Iris pigment epithelial cell (primary cell): ENCODE measurements at regions not wholly inside any gene's neighbourhood (a gene's known extent, or its start where the extent isn't known, plus 50 kb on each side); places are given as distances from the start of the nearest gene placed in this dataset.

ENCODE experiments used
- DNase-seq: peaks from one replicate; pipeline ENCODE4 v3.0.0-alpha.2; 2011; ENCODE audit warnings: low read depth

DNA sequence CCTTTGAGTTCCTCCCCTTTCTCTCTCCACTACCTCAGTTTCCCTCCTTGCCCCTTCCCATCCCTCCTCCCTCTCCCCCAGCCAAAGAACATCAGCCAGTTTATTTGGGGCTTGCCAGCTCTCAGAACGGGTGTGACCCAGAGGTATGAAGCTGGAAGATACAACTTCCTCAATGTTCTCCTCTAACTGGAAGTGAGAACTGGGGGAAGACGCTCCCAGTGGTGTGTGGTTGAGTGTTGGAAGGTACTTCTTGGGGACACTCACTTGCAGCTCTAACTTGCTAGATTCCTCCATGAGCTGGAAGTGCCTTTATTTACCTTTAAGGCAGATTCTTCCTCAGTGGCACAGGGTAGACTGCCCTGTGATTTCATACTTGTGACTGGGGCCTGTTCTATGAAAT lies 110.5 kb upstream of the HABP2 start:
- DNase-seq, result no peak

DNA sequence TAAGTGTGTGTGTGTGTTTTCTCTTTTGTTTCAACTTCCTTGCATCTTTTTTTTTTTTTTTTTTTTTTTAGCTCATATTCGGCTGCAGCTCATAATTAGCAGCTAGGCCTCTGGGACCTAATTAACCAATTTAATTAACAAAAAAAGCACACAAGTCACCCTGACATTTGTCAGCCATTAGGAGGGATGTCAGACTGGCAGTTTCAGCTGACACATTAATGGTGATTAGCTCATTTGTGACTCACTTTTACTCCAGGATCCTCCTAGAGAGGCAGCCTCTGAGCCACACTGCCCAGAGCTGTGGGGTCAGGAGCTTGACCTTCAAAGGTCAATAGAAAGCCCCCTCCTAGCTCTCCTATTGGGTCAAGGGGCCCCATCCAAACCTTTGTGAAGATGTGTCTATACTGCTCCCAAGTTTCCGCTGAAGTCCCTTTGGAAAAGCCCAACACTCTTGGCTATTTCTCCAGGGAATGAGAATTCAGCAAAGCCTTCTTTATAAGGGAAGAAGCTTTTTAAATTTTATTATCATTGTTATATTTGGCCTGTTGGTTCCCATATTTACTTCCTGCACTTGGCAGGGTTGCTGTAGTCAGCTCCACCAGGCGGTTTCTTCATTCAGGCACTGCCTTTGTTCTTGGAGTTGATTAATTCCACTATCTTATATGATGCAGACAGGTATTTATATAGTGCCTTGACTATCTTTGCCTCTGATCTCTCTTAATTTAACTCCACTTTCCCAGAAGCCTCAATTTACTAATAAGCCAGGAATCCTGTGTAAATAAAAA lies 109.5 kb upstream of the HABP2 start:
- no peak for DNase-seq

DNA sequence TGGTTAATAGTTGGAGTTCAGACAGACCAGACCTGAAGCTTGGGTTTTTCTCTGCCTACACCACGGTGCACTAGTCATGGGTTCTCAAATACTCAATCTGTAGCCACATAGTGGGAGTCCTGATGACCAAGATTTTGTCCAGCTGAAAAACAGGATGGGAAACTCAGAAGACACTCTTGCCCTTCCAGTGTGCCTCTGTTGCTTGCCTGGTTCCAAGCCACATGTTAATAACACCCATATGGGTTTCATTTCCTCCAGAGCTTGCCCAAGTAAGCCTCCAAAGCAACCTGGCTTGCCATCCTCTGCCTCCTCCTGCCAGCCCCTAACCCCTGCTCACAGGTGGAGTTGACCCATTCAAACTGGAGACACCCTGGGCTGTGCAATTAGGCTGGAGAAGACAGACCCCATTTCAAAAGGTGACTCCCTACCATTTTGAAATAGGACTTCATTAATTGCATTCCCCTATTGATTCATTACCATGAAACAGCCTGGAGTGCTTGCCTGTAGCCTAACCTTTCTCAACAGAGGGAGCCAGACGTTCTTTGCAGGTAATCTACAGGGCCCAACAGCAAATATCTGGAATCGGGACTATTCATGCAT lies 108.0 kb upstream of the HABP2 start:
- no peak for DNase-seq

DNA sequence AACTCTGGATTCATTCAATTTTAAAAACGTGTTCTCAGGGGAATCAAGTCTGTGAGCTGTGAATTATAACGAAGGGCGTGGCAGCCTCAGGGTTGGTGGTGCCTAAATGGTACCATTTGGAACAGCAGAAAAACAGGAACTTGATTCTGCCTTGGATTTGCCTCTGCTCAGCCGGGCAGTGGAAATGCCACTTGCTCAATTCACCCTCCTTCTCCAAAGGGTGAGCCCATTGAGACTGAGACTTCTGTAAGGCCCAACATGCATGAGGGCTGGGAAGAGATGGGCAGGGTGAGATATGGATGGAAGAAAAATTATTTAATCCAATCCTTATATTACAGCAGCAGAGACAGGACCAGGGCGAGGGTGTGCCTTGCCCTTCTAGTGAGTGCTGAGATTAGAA lies 107.1 kb upstream of the HABP2 start:
- no peak for DNase-seq

DNA sequence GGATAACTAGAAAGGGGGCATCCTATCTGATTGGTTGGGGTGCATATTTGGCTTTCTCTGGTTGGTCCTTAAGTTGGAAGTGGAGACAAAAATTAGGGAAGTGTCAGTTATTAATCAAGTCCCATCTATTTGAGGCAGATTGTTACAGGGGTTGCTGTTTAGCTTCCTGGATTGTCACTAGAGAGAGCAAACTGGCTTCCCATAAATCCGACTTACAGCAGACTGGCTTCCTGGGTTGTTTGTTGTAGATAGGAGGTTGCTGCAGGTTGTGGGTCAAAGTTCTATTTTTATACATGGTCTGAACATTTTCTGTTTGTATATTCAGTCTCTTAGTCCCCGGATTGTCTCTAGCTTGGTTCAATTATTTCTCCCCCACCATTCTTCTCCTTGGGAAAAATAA lies 106.1 kb upstream of the HABP2 start:
- DNase-seq, result no peak

DNA sequence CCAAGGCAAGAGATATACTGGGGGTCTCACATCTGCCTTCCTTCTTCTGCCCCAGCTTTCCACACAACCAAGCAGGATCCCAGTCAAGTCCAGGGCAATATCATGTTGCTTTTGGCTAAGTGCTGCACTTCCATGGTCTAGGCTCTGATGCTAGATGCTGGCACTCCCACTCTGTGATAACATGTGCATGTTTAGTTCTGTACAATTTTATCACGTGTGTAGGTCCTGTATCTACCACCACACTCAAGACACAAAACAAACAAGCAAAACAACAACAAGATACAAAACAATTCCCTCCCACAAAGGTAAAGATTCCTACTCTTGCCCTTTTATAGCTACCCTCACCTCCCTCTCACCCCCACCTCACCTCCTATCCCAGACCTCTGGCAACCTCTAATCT lies 105.6 kb upstream of the HABP2 start:
- no peak for DNase-seq

DNA sequence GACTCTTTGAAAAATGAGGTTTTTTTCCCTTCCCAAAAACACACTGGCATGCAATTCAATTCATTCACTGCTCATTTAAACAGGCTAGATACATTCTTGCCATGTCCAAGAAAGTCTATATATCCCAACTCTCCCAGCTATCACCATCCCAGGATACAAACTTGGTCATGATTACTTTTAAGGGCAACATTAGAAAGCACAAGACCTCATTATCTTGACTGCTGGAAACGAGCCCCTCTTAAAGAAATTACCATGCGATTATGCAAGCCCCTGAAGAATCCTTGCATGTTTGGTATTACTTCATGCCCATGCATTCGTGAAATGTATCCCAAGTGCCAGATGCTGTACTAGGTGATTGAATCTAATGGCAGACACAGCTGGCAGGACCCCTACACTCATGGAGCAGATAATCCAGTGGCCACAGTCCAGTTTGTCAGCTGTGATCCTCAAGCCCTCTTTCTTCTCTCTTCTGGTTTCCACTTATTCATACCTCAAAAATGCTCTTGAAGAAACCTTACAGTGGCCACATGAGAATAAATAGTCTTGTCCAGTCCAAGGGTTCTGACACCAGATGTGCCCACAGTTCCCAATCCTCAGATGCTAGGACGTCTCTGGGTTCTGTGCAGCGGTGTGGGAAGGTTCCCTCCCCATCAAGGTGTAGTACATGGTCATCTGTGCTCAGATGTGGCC lies 103.7 kb upstream of the HABP2 start:
- no peak for DNase-seq

DNA sequence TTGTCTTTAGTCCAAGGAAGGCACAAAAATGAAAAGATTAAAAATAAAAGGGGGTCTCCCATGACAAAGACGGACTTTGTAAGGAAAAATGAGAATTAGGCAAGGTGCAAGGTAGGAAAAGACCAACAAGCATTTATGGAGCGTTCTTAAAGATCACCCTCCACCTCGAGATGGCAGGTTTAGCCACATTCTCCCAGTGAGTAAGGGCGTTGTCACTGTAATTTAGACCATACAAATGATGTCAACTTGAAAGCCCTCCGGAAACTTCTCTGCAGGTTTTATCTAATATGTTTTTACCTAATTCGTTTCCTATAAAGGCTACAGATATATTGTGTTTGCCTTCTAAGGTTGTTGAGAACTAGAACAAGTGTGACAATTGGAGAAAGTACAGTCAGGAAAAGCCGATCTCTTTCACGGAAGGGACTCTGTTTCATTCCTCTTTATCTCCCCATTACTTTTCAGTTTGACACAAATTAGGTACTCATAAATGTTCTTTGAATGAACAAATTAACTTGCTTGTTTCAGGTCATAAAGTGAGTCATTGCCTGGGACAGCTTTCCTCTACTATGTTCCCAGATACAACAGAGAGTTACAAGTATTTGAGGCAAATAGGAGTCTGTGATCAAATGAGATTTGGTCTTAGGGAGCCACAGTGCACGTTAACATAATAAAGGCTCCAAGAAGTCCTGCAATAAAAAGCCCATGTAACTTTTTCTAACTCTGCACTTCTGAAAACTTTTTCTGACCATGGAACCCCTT lies 102.6 kb upstream of the HABP2 start:
- DNase-seq, result no peak

DNA sequence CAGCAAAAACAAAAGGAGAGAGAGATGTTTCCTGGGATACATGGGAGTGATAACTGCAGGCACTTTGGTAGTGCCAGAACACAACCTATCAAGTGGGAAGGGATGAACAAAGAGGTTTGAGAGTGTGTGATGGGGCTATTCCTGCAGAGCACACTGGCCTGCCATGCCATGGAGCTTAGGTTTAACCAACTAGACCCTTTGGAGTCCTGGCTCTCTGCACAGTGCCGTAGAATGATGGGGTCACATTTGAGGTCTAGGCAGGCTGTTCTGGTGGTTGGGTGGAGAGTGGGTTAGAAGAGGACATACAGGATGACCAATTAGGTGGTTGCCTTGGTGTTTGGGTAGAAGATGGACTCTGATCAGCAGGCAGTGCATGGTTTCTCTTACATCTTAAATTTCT lies 101.9 kb upstream of the HABP2 start:
- DNase-seq, result no peak

DNA sequence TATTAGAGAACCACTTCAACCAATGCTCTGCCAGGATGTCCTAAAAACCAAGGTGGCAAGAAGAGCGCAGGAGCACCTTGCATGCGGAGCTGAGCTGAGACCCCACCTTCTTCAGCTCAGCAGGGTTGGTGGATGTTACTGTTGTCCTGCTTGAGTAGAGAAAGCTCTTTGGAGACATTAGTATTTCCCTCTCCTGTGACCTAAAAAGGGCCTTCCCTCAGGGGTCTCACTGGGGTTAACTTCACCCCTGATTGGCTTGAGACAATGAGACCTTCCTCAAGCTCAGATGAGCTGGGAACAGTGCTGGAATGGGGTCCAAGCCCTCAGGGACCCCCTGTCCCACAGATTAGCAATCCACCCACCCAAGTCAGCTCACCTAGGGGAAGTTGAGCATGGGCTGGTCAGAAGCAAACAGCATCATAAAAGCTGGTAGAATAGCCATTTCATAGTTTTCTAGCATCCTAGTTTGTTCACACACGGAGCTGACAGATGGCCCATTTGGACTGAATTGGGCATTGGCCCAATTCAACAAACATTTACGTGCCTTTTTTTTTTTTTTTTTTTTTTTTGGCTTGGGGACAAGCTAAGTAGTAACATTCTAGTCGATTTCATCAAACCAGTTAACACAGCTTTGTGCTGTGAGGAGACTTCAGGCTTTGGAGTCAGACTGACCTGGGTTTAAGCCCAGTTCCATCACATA lies 100.6 kb upstream of the HABP2 start:
- DNase-seq, result no peak

DNA sequence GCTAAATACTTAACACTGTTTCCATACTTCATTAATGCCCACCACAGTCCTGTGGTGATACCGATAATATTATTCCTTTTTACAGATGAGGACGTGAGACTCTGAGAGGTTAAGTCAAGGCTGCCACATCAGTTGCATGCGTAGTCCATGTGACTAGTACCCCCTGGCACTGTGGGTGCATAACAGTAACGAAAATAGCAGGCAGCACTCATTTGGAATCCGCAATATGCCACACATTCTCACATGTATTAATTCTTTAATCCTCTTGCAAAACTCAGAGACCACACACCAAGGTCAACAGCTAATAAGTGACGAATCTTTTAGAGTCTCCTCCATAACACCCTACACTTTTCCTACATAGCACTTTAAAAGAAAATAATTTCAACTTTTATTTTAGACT lies 99.5 kb upstream of the HABP2 start:
- DNase-seq, result no peak

DNA sequence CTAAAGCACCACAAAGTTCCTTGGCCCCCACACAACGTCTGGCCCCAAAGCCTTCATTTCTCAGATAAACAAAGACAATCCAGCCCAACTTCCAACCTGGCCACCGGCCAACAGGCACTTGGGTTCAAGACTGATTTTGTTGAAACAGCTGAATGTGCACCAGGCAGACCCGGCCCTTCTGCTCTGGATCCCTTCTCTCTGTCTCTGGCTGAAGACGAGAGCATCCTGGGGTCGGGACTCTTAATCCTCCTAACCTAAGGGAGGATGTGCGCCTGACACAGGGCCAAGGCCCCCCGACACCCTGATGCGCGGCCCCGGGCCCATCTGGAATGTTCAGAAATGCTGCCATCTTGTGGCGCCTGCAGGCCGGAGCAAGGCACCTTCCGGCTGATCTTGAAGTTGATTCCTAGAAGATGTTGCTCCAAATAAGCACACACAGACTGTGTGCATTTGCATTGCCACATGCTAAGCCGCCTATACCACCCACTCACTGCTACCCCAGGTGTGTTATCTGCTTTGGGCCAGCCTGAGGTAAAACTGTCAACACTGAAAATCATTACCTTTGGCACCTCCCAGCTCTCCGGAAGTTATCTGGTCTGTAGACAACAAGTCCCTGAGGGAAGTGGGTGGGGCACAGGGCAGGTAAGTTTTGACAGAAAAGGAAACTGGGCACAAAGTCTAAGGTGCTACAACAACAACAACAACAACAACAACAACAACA lies 98.4 kb upstream of the HABP2 start:
- peak; percentile 44 for DNase-seq

DNA sequence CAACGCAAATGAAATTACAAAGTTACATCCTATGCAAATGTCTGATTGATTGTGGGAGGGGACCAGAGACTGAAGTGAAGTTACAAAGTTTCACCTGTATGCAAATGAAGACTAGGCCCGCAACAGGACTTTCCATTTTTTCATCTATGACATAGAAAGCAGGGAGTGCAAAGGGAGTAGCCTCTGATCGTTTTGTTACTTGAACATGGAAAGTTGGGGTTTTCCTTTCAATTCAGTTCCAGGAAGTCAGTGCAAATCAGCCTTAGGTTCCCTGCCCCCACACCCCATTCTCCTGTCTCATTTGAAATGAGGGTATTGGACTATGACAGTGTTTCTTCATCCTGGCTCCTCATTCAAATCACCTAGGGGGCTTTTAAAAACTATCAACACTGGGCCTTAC lies 96.9 kb upstream of the HABP2 start:
- no peak for DNase-seq

DNA sequence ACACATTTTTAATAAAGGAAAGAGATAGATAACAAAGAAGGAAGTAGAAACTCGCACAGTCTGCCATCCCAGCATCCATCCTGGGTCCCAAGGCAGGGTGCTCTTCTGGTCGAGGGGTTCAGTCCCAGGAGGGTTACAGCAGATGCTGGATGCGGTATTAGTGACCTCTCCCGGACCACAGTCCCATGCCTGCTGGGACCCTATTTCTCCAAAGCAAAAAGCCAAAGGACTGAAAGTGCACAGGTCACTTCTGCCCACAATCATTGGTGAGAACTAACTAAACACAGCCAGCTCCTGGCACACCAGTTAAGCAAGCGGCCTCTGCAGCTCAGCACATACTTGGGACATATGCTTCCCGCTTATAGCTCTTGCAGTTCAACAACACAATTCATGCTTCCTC lies 96.1 kb upstream of the HABP2 start:
- DNase-seq, result no peak

DNA sequence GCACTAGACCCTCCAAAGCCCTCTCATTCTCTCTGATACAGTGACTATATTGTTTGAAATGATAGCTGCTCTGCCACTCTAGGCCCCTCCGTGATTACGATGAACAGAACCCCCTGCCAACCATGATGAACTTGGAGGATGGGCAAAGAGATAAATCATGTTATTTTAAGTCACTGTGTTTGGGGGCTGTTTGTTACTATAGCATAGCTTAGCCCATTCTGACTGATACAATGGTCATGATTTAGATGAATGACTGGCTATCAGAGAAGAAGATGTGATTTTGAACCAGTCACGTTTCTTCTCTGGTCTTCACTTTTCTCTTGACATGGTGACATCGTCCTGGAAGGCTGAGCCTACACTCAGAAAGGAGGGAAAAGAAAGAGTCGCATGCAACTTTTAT lies 95.4 kb upstream of the HABP2 start:
- DNase-seq, result no peak

DNA sequence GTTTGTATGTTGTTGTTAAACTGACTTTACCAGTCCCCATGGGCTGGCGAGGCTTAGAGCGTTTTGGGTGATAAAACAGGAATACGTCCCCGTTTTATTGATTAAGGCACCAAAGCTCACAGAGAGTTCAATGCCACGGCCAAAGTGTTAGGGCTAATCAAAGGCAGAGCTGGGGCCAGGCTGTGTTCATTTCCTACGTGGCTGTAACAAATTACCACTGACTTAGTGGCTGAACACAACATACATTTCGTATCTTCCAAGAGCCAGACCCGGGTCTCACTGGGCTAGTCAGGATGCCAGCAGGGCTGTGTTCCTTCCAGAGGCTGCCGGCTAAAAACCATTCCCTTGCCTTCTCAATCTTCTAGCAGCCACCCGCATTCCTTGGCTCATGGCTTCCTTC lies 94.4 kb upstream of the HABP2 start:
- DNase-seq, result no peak

DNA sequence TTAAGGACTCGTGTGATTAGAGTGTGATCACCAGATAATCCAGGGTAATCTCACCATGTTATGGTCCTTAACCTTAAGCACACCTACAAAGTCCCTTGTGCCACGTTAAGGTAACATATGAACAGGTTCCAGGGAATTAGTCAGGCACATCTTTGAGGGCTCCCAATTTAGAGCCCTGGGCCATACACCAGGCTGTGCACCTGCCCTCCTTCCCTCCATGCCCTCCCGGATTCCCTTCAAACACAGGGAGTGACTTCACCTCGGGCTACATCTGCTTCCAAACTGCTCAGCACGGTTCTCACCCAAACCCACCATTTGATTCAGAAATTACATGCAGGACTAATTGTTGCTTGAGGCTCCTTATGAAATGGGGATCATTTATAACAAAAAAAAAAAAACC lies 93.9 kb upstream of the HABP2 start:
- no peak for DNase-seq

DNA sequence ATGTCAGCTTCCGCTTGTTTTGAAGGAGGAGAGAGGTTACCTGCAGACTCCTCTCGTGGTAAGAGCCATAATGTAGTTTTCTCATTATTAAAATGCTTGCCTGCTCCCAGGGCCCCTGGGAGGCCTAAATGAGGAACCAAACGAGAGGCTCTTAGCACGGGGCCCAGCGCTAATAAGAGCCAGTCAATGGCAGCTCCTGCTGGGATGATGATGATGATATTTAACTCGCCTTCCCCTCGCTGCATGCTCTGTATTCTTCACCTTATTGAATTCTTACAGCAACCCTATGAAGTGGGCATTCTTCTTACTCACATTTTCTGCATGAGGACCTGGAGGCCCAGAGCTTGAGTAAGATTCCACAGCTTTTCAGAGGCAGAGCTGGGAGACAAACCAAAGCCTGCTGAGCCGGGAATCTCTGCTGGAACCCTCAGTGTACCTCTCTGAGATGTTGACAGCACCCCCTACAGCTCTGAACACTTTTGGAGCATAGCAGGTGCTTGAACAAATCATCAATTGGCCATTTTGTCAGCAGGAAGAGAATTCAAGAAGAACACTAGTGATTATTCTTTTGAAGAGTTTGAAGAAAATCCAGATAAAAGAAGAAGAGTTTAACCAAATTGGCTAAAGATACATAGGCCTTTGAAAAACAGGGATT lies 93.1 kb upstream of the HABP2 start:
- DNase-seq, result no peak

DNA sequence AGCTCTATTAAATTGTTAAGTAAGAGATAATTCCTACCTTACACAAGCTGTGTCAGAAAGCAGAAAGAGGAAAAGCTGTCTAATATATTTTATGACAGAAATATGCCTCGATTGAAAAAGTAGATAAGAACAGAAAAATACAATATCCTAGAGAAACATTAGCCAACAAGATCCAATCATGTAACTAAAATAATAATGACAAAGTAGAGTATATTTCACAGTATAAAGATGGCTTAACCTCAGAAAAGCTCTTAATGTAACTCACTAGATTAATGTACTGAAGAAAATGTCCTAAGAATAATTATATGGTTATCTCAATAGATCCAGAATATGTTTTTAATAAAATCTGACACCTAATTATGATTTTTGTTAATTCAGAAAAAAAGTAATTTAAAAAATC lies 89.8 kb upstream of the HABP2 start:
- DNase-seq, result no peak

DNA sequence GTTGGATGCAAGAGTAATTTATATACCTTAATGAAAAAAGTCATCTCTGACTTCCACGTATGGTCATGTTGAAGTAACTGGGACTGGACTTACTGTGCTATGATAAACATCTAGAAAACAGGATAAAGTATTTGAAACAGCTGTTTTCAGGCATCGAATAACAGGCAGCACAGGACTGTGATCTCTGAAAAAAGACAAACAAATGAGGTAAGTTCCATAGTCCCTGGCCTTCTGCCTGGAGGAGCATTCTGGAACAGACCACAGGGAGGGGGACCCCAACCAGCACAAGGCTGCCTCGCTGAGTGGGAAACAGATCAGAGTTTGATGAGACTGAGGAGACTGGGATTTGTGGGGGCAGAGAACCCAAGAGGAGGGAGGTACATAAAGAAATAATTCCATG lies 89.1 kb upstream of the HABP2 start:
- peak; percentile 74 for DNase-seq

DNA sequence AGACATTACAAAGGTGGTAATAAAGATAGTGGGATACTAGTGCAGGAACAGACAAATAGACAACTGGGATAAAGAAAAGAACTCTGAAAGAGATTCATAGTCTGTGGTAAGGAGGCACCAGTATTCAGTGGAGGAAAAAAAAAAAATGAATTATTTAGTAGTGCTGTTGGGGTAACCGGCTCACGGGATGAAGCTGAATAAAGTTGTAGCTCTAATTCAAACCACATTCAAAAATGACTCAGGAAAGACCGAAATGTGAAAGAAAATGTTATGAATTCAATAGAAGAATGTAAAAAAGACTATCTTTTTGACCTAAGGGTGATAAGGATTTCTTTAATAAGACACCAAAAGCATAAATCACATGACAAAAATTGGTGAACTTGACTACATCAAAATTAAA lies 83.1 kb upstream of the HABP2 start:
- DNase-seq, result no peak
